ENCODE measurements at regions not wholly inside any gene's neighbourhood (a gene's known extent, or its start where the extent isn't known, plus 50 kb on each side); places are given as distances from the start of the nearest gene placed in this dataset.

DNA sequence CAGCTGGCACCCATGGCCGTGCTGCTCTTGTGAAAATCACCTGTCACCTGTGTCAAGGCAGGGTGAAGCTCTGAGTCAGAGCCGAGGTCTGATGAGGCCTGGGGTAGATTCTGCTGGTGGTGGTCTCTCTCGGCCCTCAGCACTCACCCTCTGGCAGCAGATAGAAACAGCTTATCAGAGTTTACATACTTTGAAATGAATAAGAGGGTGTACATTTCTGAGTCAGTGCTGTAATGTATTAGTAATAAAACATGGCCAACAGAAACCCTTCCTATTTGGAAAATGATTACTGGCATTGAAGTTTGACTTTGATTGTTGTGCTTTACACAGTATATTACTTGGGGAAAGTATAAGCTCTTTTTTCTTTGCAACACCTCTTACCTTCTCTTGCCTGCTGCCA, 228.8 kb downstream of the SNX10 start:
- Histone ChIP-seq H2AK5ac (ENCODE audit: low read depth, low read length) (no peak overlapping the region), H2BK120ac (replicated peaks; ENCODE audit: low read depth, low read length) (no peak overlapping the region), H3K4me3 (ENCODE audit: extremely low read depth in 1 of 4, insufficient read depth in 2 of 4, low read depth in 3 of 4, low read length in 4 of 4) (no peak overlapping the region), H2AFZ (ENCODE audit: low read length) (no peak overlapping the region), H3K56ac (replicated peaks; ENCODE audit: insufficient read length, low read depth, low read length) (no peak overlapping the region), H3K14ac (ENCODE audit: insufficient read length) (no peak overlapping the region), H3K9me3 (ENCODE audit: insufficient read depth in 2 of 2, low read depth in 1 of 2, low read length in 1 of 2) (no peaks in the 10 kb centered on the region), H2BK15ac (ENCODE audit: low read length) (no peak overlapping the region), H4K91ac (replicated peaks; ENCODE audit: insufficient read length, low read length) (no peak overlapping the region), H2BK20ac (ENCODE audit: low read length) (no peak overlapping the region), H3K4me2 (ENCODE audit: insufficient read depth in 1 of 2, low read depth in 2 of 2, low read length in 2 of 2) (no peak overlapping the region), H3K4ac (replicated peaks; ENCODE audit: insufficient read length, low read depth, low read length) (no peak overlapping the region), H4K8ac (ENCODE audit: extremely low read depth, insufficient read depth, low read length) (no peak overlapping the region), H3K18ac (ENCODE audit: extremely low read depth, low read length) (no peak overlapping the region), H3K27ac (ENCODE audit: low read depth, low read length) (no peak overlapping the region), H3K23me2 (ENCODE audit: low read depth, low read length) (no peaks in the 10 kb centered on the region), H4K20me1 (replicated peaks in 1 of 2; ENCODE audit: control insufficient read depth in 1 of 2, insufficient read depth in 2 of 2, low read length in 2 of 2) (no peaks in the 10 kb centered on the region), H3K23ac (ENCODE audit: insufficient read length) (no peak overlapping the region), H2BK5ac (ENCODE audit: low read depth, low read length) (no peak overlapping the region), H2BK12ac (ENCODE audit: low read depth, low read length) (no peak overlapping the region), H4K5ac (ENCODE audit: insufficient read length, low read depth, low read length) (no peak overlapping the region), H3K79me1 (ENCODE audit: low read depth, low read length) (no peaks in the 10 kb centered on the region), H3K9ac (replicated peaks in 1 of 4; ENCODE audit: extremely low read depth in 1 of 4, low read depth in 3 of 4, low read length in 3 of 4) (no peak overlapping the region), H3K4me1 (replicated peaks in 1 of 4; ENCODE audit: control insufficient read depth in 3 of 4, insufficient read depth in 4 of 4, low read length in 3 of 4) (no peaks in the 10 kb centered on the region; a peak in 1 of 7 replicates), H3K36me3 (ENCODE audit: control insufficient read depth in 2 of 4, insufficient read depth in 4 of 4, low read length in 3 of 4) (no peaks in the 10 kb centered on the region), H3K27me3 (replicated peaks in 1 of 4; ENCODE audit: control insufficient read depth in 3 of 4, extremely low read depth in 1 of 4, insufficient read depth in 3 of 4, low read length in 3 of 4) (no peaks in the 10 kb centered on the region), H3K79me2 (ENCODE audit: control insufficient read depth in 1 of 2, insufficient read depth in 2 of 2, low read length in 2 of 2) (no peaks in the 10 kb centered on the region)
- 94% methylated on average over 3 of the region's 3 CpGs; no CpG with 5 or more reads in 1 of the 2 experiments for WGBS, 2 experiments (ENCODE audit: extremely low coverage in 1 of 2, insufficient coverage in 1 of 2, insufficient read length in 1 of 2, insufficient replicate concordance in 2 of 2, low coverage in 1 of 2, low lambda C conversion rate in 2 of 2, missing lambda C conversion rate in 1 of 2)
- no peak for DNase-seq (ENCODE audit: low read depth in 1 of 2, low spot score in 2 of 2)
- FAIRE-seq, result no peak
- ChIA-PET CTCF (ENCODE audit: partially characterized antibody) (interaction anchor here (0.6 to 1.8 kb wide), 6 partner anchors 9 to 155 kb away, joined by 3 to 4 read pairs (median 3); no protein-coding TSS in a partner anchor), POLR2A (ENCODE audit: partially characterized antibody) (interaction anchor here (0.6 kb wide), 1 partner anchor 326 kb away, joined by 3 read pairs; no protein-coding TSS in a partner anchor)
- TF ChIP-seq TEAD4 (IDR thresholded peaks at IDR 0.05; ENCODE audit: low read depth, low read length) (no peak), SP4 (IDR thresholded peaks at IDR 0.05; ENCODE audit: low read length) (no peak), SRF (IDR thresholded peaks at IDR 0.05; ENCODE audit: low read depth, low read length) (no peak), FOSL1 (IDR thresholded peaks at IDR 0.05; ENCODE audit: insufficient read depth, low read depth, low read length) (no peak), HDAC2 (IDR thresholded peaks at IDR 0.05; ENCODE audit: borderline replicate concordance in 1 of 2, low read depth in 2 of 2, low read length in 2 of 2) (no peak)
